Thyroid gland (tissue), 4 donors: ENCODE measurements at regions not wholly inside any gene's neighbourhood (a gene's known extent, or its start where the extent isn't known, plus 50 kb on each side); places are given as distances from the start of the nearest gene placed in this dataset.

Experiments used
- DNase-seq, 2 donors: peaks; one replicate each; pipeline ENCODE4 v3.0.0-alpha.2; 2019
- H3K27ac ChIP-seq, 3 donors: fragments of 200-600 bp; sonication (generic); 1 replicate in 2 of 3; 2 replicates in 1 of 3; pipeline ENCODE4 v1.5.1; 2016 to 2019; ENCODE audit warnings: mild to moderate bottlenecking in 1 of 3, moderate library complexity in 1 of 3
- H3K27me3 ChIP-seq: fragments of 200-600 bp; sonication (generic); one replicate; pipeline ENCODE4 v1.5.1; 2019
- H3K36me3 ChIP-seq, 2 donors: fragments of 200-600 bp; sonication (generic); one replicate each; pipeline ENCODE4 v1.5.1; 2016 to 2019
- H3K4me1 ChIP-seq, 2 donors: fragments of 200-600 bp; sonication (generic); one replicate each; pipeline ENCODE4 v1.5.1; 2017 to 2019
- H3K4me3 ChIP-seq, 3 donors: fragments of 200-600 bp; sonication (generic); replicated peaks in 1 of 3; 1 replicate in 2 of 3; 2 replicates in 1 of 3; pipeline ENCODE4 v1.5.1; 2016; ENCODE audit warnings: mild to moderate bottlenecking in 1 of 3
- H3K9me3 ChIP-seq: fragments of 200-600 bp; sonication (generic); one replicate; pipeline ENCODE4 v1.5.1; 2017
- POLR2A ChIP-seq, 2 donors: fragments of 450-650 bp; IDR thresholded peaks; one replicate each; pipeline ENCODE4 v1.6.1; 2017; ENCODE audit warnings: antibody characterized with exemption in 2 of 2, mild to moderate bottlenecking in 2 of 2, moderate library complexity in 1 of 2
- whole genome bisulfite sequencing, 2 donors: methylation state at CpG; one replicate each; pipeline ENCODE4 v1.1.5; 2017; 5-methylcytosine and 5-hydroxymethylcytosine counted together
- intact Hi-C: fragments of 100-400 bp; cut with DNase I; formaldehyde crosslinking; loops from one replicate; pipeline ENCODE4 v1.15.1; 2023
- TF ChIP-seq, protein P1 (sequence below), 6 experiments: fragments of 200-600 bp in 3 of 6; fragments of 450-650 bp in 3 of 6; sonication (generic) in 3 of 6; IDR thresholded peaks; one replicate each; pipeline ENCODE4 v1.5.1; 2016 to 2019; ENCODE audit warnings: antibody characterized with exemption in 6 of 6, mild to moderate bottlenecking in 2 of 6, inconsistent platforms in 1 of 6, moderate library complexity in 1 of 6

DNA sequence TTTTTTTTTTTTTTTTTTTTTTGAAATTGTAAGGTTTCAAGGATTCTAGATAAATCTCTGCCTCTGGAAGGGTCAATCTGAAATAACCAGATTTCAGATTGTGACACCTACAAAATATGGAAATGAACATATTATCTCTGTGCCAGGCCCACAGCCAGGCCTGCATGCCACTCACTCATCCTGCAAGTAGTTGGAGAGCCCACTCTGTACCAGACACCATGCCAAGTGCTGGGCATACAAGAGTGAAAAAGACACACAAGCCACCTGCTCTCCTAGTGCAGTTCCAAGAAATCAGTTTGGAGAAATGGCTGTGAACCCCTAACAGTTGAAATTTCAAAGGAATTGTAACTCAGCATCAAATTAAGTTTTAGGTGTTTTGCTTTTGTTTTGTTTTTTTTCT is 145.9 kb upstream of the NOCT start:
- Histone ChIP-seq H3K4me1 (peaks cover 6 to 11% of the 10 kb centered on the region in 2 donors), H3K27me3 (no peaks in the 10 kb centered on the region), H3K4me3 (no peak overlapping the region), H3K9me3 (no peaks in the 10 kb centered on the region), H3K27ac (no peak overlapping the region), H3K36me3 (no peaks in the 10 kb centered on the region)
- intact Hi-C loops = loop anchor here (5.0 kb wide), 1 partner anchor 832 kb away; no protein-coding TSS in a partner anchor
- peak; percentile 53 to 68 for DNase-seq
- TF ChIP-seq, protein P1, sequence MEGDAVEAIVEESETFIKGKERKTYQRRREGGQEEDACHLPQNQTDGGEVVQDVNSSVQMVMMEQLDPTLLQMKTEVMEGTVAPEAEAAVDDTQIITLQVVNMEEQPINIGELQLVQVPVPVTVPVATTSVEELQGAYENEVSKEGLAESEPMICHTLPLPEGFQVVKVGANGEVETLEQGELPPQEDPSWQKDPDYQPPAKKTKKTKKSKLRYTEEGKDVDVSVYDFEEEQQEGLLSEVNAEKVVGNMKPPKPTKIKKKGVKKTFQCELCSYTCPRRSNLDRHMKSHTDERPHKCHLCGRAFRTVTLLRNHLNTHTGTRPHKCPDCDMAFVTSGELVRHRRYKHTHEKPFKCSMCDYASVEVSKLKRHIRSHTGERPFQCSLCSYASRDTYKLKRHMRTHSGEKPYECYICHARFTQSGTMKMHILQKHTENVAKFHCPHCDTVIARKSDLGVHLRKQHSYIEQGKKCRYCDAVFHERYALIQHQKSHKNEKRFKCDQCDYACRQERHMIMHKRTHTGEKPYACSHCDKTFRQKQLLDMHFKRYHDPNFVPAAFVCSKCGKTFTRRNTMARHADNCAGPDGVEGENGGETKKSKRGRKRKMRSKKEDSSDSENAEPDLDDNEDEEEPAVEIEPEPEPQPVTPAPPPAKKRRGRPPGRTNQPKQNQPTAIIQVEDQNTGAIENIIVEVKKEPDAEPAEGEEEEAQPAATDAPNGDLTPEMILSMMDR (IDR thresholded peaks at IDR 0.05) = no peak
- TF ChIP-seq POLR2A (IDR thresholded peaks at IDR 0.05) = no peak

DNA sequence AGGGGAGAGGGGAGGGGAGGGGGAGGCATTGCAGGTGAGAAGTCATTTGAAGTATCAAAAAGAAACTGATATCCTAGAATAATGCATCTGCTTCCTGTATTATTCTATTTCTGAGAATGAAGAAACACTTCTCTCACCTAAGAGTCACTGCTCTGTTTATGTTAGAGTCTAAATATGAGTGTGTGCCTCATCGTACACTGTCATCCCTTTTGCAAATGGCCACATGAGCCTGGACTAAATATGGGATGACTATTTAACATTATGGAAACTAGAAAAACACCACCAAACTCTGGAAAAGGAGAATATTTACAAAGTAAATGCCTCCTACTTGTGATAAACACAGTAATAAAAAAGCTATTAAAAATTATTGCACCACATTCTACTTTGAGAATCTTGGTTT is 146.4 kb upstream of the NOCT start:
- Histone ChIP-seq H3K27ac (no peak overlapping the region), H3K36me3 (no peaks in the 10 kb centered on the region), H3K4me1 (peaks cover 6 to 11% of the 10 kb centered on the region in 2 donors), H3K9me3 (no peaks in the 10 kb centered on the region), H3K27me3 (no peaks in the 10 kb centered on the region), H3K4me3 (no peak overlapping the region)
- no peak for DNase-seq
- 30 to 52% methylated on average over 1 of the region's 1 CpG for WGBS, 2 donors
- intact Hi-C loops = no loop called here
- TF ChIP-seq POLR2A (IDR thresholded peaks at IDR 0.05) = no peak
- TF ChIP-seq, protein P1 (IDR thresholded peaks at IDR 0.05) = no peak

DNA sequence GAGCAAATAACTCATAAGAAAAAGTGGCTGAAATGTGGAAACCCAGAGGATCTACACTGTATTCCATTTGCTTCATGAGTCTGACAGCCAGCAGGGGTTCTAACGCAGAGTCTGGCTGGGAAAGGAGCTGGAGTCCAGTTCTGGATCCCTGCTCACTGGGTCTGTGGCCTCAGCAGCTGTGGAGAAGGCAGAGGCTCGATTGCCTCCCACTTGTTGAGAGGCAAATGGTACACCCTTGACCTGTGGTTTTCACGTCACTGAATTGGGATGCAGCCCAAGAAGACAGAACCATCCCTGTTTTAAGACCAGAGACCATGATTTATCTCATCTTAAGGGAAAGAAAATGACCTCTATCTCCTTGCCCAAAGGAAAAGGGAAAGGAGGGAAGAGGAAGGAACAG is 147.0 kb upstream of the NOCT start:
- 29 to 63% methylated on average over 3 of the region's 3 CpGs for WGBS, 2 donors
- Histone ChIP-seq H3K4me3 (no peak overlapping the region), H3K9me3 (no peaks in the 10 kb centered on the region), H3K27me3 (no peaks in the 10 kb centered on the region), H3K27ac (no peak overlapping the region), H3K4me1 (peaks cover 6 to 11% of the 10 kb centered on the region in 2 donors), H3K36me3 (no peaks in the 10 kb centered on the region)
- TF ChIP-seq POLR2A (IDR thresholded peaks at IDR 0.05) = no peak
- TF ChIP-seq, protein P1 (IDR thresholded peaks at IDR 0.05) = no peak
- no peak for DNase-seq
- intact Hi-C loops = no loop called here

DNA sequence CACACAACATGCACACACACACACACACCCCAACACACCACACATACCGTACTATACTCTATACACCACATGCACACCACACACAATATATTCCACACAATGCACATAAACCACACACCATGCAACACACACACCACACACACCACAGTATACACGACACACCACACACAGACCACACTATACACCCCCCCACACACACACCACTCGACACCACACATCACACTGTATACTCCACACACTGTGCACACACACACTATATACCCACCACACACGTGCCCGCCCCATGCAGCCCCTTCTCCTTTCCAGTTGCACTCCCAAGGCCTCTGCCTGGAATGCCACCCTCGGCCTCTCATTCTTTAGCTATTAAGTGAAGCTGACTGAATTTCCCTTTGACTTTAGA is 148.2 kb upstream of the NOCT start:
- Histone ChIP-seq H3K36me3 (no peaks in the 10 kb centered on the region), H3K27me3 (no peaks in the 10 kb centered on the region), H3K4me3 (no peak overlapping the region), H3K27ac (no peak overlapping the region), H3K4me1 (peaks cover 6 to 11% of the 10 kb centered on the region in 2 donors), H3K9me3 (no peaks in the 10 kb centered on the region)
- no peak for TF ChIP-seq POLR2A (IDR thresholded peaks at IDR 0.05)
- TF ChIP-seq, protein P1 (IDR thresholded peaks at IDR 0.05) = no peak
- 87 to 93% methylated on average over 6 of the region's 6 CpGs for WGBS, 2 donors
- no peak for DNase-seq
- intact Hi-C loops = no loop called here

DNA sequence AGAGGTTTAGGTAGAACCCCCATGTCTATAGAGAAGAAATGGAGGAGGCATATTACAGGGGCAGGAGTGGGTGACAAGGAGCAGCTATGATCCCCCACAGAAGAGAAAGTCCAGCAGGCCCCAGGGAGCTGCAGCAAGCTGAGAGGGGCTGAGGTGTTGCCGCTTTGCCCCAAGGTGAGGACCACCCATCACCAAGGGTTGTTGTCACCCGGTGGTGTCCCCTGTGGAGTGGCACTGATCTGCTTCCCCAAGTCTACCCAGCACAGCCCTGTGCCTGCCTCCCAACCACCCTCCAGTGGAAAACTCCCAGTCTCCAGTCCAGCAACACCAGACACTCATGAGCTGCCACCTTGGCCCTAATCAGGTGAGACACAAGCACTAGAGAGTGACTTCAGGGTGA is 149.3 kb upstream of the NOCT start:
- peaks cover 6 to 11% of the 10 kb centered on the region in 2 donors for H3K4me1 ChIP-seq
- WGBS, 2 donors = 92 to 94% methylated on average over 2 of the region's 2 CpGs
- no peak overlapping the region for H3K4me3 ChIP-seq
- no peak overlapping the region for H3K27ac ChIP-seq
- no peak for TF ChIP-seq POLR2A (IDR thresholded peaks at IDR 0.05)
- TF ChIP-seq, protein P1 (IDR thresholded peaks at IDR 0.05) = no peak
- H3K36me3 ChIP-seq = no peaks in the 10 kb centered on the region
- no peak for DNase-seq
- intact Hi-C loops = no loop called here
- H3K9me3 ChIP-seq = no peaks in the 10 kb centered on the region
- H3K27me3 ChIP-seq = no peaks in the 10 kb centered on the region
